ENCODE measurements at regions not wholly inside any gene's neighbourhood (a gene's known extent, or its start where the extent isn't known, plus 50 kb on each side); places are given as distances from the start of the nearest gene placed in this dataset.
"Not testable (repeated sequence)": the region's sequence is repeated elsewhere in the genome, so short reads cannot be mapped to it uniquely, and the experiment has no call there.

DNA sequence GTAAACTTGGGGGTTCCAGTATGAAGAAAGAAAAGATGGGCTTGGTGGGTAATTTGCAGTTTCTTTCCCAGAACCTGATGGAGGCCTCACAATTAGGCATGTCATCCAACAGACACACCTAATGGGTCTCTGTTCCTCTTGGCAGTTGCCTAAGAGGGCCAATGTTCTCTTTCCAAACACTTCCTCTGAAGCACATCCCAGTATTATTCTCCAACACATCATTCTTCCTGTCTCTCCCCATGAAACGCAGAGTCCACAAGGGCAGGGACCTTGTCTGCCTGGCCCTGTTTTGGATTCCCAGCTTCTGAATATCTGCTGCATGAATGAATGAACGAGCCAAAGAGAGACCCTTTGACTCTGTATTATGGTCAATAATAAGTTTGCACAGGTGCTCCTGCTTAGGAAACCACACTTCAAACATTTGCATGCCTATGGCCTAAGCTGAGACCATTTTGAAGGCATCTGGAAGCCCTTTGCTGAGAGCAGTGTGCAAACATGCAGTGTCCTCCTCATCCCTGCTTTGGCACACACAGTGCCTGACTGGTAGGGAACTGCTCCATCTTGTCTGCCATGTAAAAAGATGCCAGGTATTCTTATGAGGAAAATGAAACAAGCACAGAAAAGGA, 100.9 kb upstream of the CHST15 start:
- no peak overlapping the region for H3K4me3 Mint-ChIP-seq
- TF ChIP-seq CTCF (IDR thresholded peaks at IDR 0.05): no peak
- H3K27ac Mint-ChIP-seq: no peak overlapping the region
- no peaks in the 10 kb centered on the region for H3K36me3 Mint-ChIP-seq (ENCODE audit: low read depth)
- DNase-seq: no peak
- H3K27me3 Mint-ChIP-seq (ENCODE audit: low read depth, poor library complexity): peaks cover 9% of the 10 kb centered on the region
- H3K9me3 Mint-ChIP-seq: peaks cover 19% of the 10 kb centered on the region
- H3K4me1 Mint-ChIP-seq: peaks cover 17% of the 10 kb centered on the region

DNA sequence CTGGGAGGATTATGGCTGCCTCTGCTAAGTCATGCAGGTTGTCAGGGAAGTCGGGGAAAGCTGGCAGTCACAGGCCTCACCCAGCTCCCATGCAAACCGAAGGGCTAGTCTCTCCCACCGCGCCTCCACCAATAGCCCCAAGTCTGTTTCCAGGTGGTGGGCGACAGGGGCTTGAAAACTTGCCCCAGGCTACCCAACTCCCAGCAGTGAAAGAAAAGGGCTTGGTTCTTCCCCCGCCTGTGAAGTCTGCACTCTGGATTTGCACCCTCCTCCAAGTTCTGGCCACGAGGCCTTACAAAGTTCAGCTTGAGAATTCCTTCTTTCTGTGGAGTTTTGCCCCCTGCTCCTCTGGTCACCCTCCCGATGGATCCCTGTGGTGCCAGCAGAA, 99.9 kb upstream of the CHST15 start:
- Mint-ChIP-seq H3K4me3 (no peak overlapping the region), H3K27ac (no peak overlapping the region), H3K36me3 (ENCODE audit: low read depth) (no peaks in the 10 kb centered on the region), H3K4me1 (peaks cover 17% of the 10 kb centered on the region), H3K27me3 (ENCODE audit: low read depth, poor library complexity) (peaks cover 9% of the 10 kb centered on the region), H3K9me3 (peaks cover 29% of the 10 kb centered on the region)
- no peak for DNase-seq
- TF ChIP-seq CTCF (IDR thresholded peaks at IDR 0.05): no peak

- H3K36me3 Mint-ChIP-seq (ENCODE audit: low read depth); H3K4me3 Mint-ChIP-seq; H3K27ac Mint-ChIP-seq; H3K27me3 Mint-ChIP-seq (ENCODE audit: low read depth, poor library complexity); DNase-seq: not testable (repeated sequence)
- Mint-ChIP-seq H3K9me3 (peaks cover 33% of the 10 kb centered on the region), H3K4me1 (peaks cover 17% of the 10 kb centered on the region)
- peak; percentile 8 for TF ChIP-seq CTCF (IDR thresholded peaks at IDR 0.05)
Observed at GRCh38 chr10:124192664-124193308, 99.4 kb upstream of the CHST15 start.

- H3K4me1 Mint-ChIP-seq; H3K4me3 Mint-ChIP-seq; DNase-seq; H3K27ac Mint-ChIP-seq; H3K36me3 Mint-ChIP-seq (ENCODE audit: low read depth): not testable (repeated sequence)
- Mint-ChIP-seq H3K9me3 (peaks cover 33% of the 10 kb centered on the region), H3K27me3 (ENCODE audit: low read depth, poor library complexity) (peaks cover 16% of the 10 kb centered on the region)
Observed at GRCh38 chr10:124190476-124190875, 97.1 kb upstream of the CHST15 start.

GRCh38 chr10:124186956-124187355, 93.6 kb upstream of the CHST15 start:
- DNase-seq: no peak
- no peaks in the 10 kb centered on the region for H3K36me3 Mint-ChIP-seq (ENCODE audit: low read depth)
- no peak overlapping the region for H3K4me3 Mint-ChIP-seq
- no peak overlapping the region for H3K27ac Mint-ChIP-seq
- H3K4me1 Mint-ChIP-seq: peaks cover 26% of the 10 kb centered on the region
- H3K27me3 Mint-ChIP-seq (ENCODE audit: low read depth, poor library complexity): peaks cover 20% of the 10 kb centered on the region
- no peak for TF ChIP-seq CTCF (IDR thresholded peaks at IDR 0.05)
- peaks cover 24% of the 10 kb centered on the region for H3K9me3 Mint-ChIP-seq

DNA sequence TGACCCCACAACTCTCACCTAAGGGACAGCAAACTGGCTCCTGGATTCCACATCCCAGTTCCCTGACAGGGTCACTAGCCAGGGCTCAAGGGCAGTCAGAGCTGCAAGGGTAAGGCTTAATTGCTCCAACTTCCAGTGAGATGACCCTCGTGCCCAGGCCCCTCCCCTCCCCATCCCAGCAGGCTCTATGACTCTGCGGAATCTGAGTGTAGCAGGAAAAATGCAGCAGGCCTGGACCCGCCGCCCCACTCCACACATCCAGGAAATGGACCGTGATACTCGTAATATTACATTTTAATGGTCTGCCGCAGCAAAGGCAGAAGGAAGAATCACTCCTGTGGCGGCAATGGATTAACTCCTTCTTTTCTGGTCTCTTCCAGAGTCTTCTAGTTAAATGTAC, 91.7 kb upstream of the CHST15 start:
- DNase-seq: peak; percentile 26
- TF ChIP-seq CTCF (IDR thresholded peaks at IDR 0.05): no peak
- peak overlapping the region; percentile 66 for H3K27ac Mint-ChIP-seq
- H3K27me3 Mint-ChIP-seq (ENCODE audit: low read depth, poor library complexity): peaks cover 22% of the 10 kb centered on the region
- H3K4me3 Mint-ChIP-seq: no peak overlapping the region
- no peaks in the 10 kb centered on the region for H3K36me3 Mint-ChIP-seq (ENCODE audit: low read depth)
- peaks cover 31% of the 10 kb centered on the region for H3K4me1 Mint-ChIP-seq
- peaks cover 22% of the 10 kb centered on the region for H3K9me3 Mint-ChIP-seq
